Panc1 (cell line): ENCODE measurements at regions not wholly inside any gene's neighbourhood (a gene's known extent, or its start where the extent isn't known, plus 50 kb on each side); places are given as distances from the start of the nearest gene placed in this dataset.

Source experiments
- ATAC-seq: fragments of 200-7000 bp; cut with Tn5 transposase; 2 replicates; pipeline ENCODE4 v1.9.1; 2020; ENCODE audit warnings: mild to moderate bottlenecking, moderate library complexity
- BruUV-seq: library from RNA; stranded (reverse); fragments of 400-500 nt; replicated peaks from 2 replicates; lab custom pipeline; 2021; lab: Mats Ljungman, UMichigan
- CTCF ChIA-PET: fragments of 300-600 bp; sonication (Branson Sonifier 250); formaldehyde crosslinking; loops from one replicate; lab custom pipeline; 2022; ENCODE audit warnings: antibody characterized with exemption; lab: Charles Lee
- POLR2A ChIA-PET: fragments of 300-600 bp; sonication (Branson Sonifier 250); formaldehyde crosslinking; loops from one replicate; lab custom pipeline; 2022; ENCODE audit warnings: antibody characterized with exemption; lab: Charles Lee
- DNase-seq: peaks from one replicate; pipeline ENCODE4 v3.0.0-alpha.2; 2010; ENCODE audit warnings: low read depth, low spot score
- H3K27ac ChIP-seq: 2 replicates; pipeline ENCODE4 v1.5.1; 2011; ENCODE audit warnings: mild to moderate bottlenecking, low read length, inconsistent platforms
- H3K27me3 ChIP-seq: fragments of 200-500 bp; sonication (Bioruptor generic); 2 replicates; pipeline ENCODE4 v1.6.0; 2014; ENCODE audit warnings: low read length, inconsistent platforms; ENCODE audit not compliant: control insufficient read depth, insufficient read depth
- H3K36me3 ChIP-seq: fragments of 200-500 bp; sonication (Bioruptor generic); 2 replicates; pipeline ENCODE4 v1.5.1; 2014; ENCODE audit warnings: inconsistent platforms, mild to moderate bottlenecking, low read length, moderate library complexity; ENCODE audit not compliant: control insufficient read depth, insufficient read depth
- H3K4me1 ChIP-seq: 2 replicates; pipeline ENCODE4 v1.5.1; 2011; ENCODE audit warnings: inconsistent platforms, mild to moderate bottlenecking, low read length, moderate library complexity; ENCODE audit not compliant: control insufficient read depth, insufficient read depth
- H3K4me3 ChIP-seq, 2 experiments: 2 replicates each; pipeline ENCODE4 v1.5.1; 2011 to 2012; ENCODE audit warnings: low read depth in 2 of 2, low read length in 2 of 2, mild to moderate bottlenecking in 2 of 2, inconsistent platforms in 1 of 2, moderate library complexity in 1 of 2
- H3K9me3 ChIP-seq: fragments of 200-500 bp; sonication (Bioruptor generic); 2 replicates; pipeline ENCODE4 v1.5.1; 2014; ENCODE audit warnings: low read depth, mild to moderate bottlenecking, inconsistent platforms, low read length, moderate library complexity; ENCODE audit not compliant: control insufficient read depth, insufficient read depth
- POLR2AphosphoS5 ChIP-seq: IDR thresholded peaks from 2 replicates; pipeline ENCODE4 v1.6.1; 2012; ENCODE audit warnings: mild to moderate bottlenecking, low read depth, low read length, moderate library complexity
- SIN3A ChIP-seq: IDR thresholded peaks from 2 replicates; pipeline ENCODE4 v1.6.1; 2012; ENCODE audit warnings: low read depth, mild to moderate bottlenecking, low read length, moderate library complexity, borderline replicate concordance; ENCODE audit not compliant: insufficient read depth
- TCF7L2 ChIP-seq: IDR thresholded peaks from 2 replicates; pipeline ENCODE4 v1.6.1; 2011; ENCODE audit warnings: mild to moderate bottlenecking, low read depth, low read length, inconsistent platforms
- in situ Hi-C: cut with HindIII; loops from 2 replicates; pipeline ENCODE4 v1.10.0; 2016; ENCODE audit warnings: low sequenced_read_pairs, low pct_unique_long_range_greater_than_20kb
- intact Hi-C: fragments of 100-400 bp; cut with micrococcal nuclease; formaldehyde crosslinking; loops from one replicate; pipeline ENCODE4 v1.10.0; 2022; ENCODE audit not compliant: unreplicated experiment
- TF ChIP-seq, protein P1 (sequence below): fragments of 450-650 bp; IDR thresholded peaks from 2 replicates; pipeline ENCODE4 v1.5.1; 2017; ENCODE audit warnings: mild to moderate bottlenecking
- TF ChIP-seq, protein P2 (sequence below), 2 experiments: IDR thresholded peaks; 2 replicates each; pipeline ENCODE4 v1.6.1; 2011 to 2012; ENCODE audit warnings: low read depth in 2 of 2, control low read depth in 1 of 2, low read length in 1 of 2, mild to moderate bottlenecking in 1 of 2, moderate library complexity in 1 of 2; ENCODE audit not compliant: insufficient read depth in 1 of 2

- no TSS peak for BruUV-seq
These were observed 398.3 kb downstream of the RFC3 start for GRCh38 chr13:34216256-34216655.

GRCh38 chr13:34217343-34218025 is 399.5 kb downstream of the RFC3 start:
- POLR2A ChIA-PET: no interaction called here
- Histone ChIP-seq H3K27ac (no peak overlapping the region), H3K9me3 (no peaks in the 10 kb centered on the region), H3K4me3 (no peak overlapping the region), H3K27me3 (no peaks in the 10 kb centered on the region), H3K36me3 (no peaks in the 10 kb centered on the region), H3K4me1 (no peaks in the 10 kb centered on the region)
- no peak for DNase-seq
- BruUV-seq: no TSS peak
- in situ Hi-C loops: no loop called here
- CTCF ChIA-PET: no interaction called here
- intact Hi-C loops: no loop called here
- no peak for ATAC-seq
- TF ChIP-seq, protein P1, sequence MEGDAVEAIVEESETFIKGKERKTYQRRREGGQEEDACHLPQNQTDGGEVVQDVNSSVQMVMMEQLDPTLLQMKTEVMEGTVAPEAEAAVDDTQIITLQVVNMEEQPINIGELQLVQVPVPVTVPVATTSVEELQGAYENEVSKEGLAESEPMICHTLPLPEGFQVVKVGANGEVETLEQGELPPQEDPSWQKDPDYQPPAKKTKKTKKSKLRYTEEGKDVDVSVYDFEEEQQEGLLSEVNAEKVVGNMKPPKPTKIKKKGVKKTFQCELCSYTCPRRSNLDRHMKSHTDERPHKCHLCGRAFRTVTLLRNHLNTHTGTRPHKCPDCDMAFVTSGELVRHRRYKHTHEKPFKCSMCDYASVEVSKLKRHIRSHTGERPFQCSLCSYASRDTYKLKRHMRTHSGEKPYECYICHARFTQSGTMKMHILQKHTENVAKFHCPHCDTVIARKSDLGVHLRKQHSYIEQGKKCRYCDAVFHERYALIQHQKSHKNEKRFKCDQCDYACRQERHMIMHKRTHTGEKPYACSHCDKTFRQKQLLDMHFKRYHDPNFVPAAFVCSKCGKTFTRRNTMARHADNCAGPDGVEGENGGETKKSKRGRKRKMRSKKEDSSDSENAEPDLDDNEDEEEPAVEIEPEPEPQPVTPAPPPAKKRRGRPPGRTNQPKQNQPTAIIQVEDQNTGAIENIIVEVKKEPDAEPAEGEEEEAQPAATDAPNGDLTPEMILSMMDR: no peak
- TF ChIP-seq, protein P2, sequence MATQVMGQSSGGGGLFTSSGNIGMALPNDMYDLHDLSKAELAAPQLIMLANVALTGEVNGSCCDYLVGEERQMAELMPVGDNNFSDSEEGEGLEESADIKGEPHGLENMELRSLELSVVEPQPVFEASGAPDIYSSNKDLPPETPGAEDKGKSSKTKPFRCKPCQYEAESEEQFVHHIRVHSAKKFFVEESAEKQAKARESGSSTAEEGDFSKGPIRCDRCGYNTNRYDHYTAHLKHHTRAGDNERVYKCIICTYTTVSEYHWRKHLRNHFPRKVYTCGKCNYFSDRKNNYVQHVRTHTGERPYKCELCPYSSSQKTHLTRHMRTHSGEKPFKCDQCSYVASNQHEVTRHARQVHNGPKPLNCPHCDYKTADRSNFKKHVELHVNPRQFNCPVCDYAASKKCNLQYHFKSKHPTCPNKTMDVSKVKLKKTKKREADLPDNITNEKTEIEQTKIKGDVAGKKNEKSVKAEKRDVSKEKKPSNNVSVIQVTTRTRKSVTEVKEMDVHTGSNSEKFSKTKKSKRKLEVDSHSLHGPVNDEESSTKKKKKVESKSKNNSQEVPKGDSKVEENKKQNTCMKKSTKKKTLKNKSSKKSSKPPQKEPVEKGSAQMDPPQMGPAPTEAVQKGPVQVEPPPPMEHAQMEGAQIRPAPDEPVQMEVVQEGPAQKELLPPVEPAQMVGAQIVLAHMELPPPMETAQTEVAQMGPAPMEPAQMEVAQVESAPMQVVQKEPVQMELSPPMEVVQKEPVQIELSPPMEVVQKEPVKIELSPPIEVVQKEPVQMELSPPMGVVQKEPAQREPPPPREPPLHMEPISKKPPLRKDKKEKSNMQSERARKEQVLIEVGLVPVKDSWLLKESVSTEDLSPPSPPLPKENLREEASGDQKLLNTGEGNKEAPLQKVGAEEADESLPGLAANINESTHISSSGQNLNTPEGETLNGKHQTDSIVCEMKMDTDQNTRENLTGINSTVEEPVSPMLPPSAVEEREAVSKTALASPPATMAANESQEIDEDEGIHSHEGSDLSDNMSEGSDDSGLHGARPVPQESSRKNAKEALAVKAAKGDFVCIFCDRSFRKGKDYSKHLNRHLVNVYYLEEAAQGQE (IDR thresholded peaks at IDR 0.05; ENCODE audit: insufficient read depth in 1 of 2, low read depth in 2 of 2, low read length in 1 of 2): no peak
- TF ChIP-seq SIN3A: no peak
- no peak for TF ChIP-seq TCF7L2
- TF ChIP-seq POLR2AphosphoS5: no peak

More at GRCh38 chr13:34216256-34216655, 398.3 kb downstream of the RFC3 start:
- intact Hi-C loops (no loop called here), in situ Hi-C loops (no loop called here)
- Histone ChIP-seq H3K4me3 (no peak overlapping the region), H3K27me3 (no peaks in the 10 kb centered on the region), H3K4me1 (no peaks in the 10 kb centered on the region), H3K36me3 (no peaks in the 10 kb centered on the region), H3K9me3 (no peaks in the 10 kb centered on the region), H3K27ac (no peak overlapping the region)
- POLR2A ChIA-PET: no interaction called here
- CTCF ChIA-PET: no interaction called here
- TF ChIP-seq TCF7L2 (no peak), POLR2AphosphoS5 (no peak), SIN3A (no peak)
- TF ChIP-seq, protein P2 (IDR thresholded peaks at IDR 0.05; ENCODE audit: insufficient read depth in 1 of 2, low read depth in 2 of 2, low read length in 1 of 2): no peak
- TF ChIP-seq, protein P1: no peak
- DNase-seq (no peak), ATAC-seq (no peak)
